WTC11 (cell line): ENCODE measurements at regions not wholly inside any gene's neighbourhood (a gene's known extent, or its start where the extent isn't known, plus 50 kb on each side); places are given as distances from the start of the nearest gene placed in this dataset.

Experiments
- ATAC-seq: fragments of 200-7000 bp; cut with Tn5 transposase; 2 replicates; pipeline ENCODE4 v1.10.0; 2021; ENCODE audit warnings: mild to moderate bottlenecking, moderate library complexity
- CTCF ChIA-PET: fragments of 300-600 bp; sonication (Branson Sonifier 250); formaldehyde crosslinking; loops from one replicate; lab custom pipeline; 2021; ENCODE audit warnings: antibody characterized with exemption; lab: Charles Lee
- POLR2A ChIA-PET: fragments of 350-600 bp; sonication (Branson Sonifier 250); formaldehyde crosslinking; loops from one replicate; lab custom pipeline; 2021; ENCODE audit warnings: antibody characterized with exemption; lab: Charles Lee
- DNase-seq: peaks from one replicate; pipeline ENCODE4 v3.0.0; 2021; ENCODE audit warnings: low spot score
- H3K27ac Mint-ChIP-seq: 2 replicates; pipeline ENCODE4 v1.8.0; 2021; ENCODE audit warnings: mixed read lengths
- H3K27me3 Mint-ChIP-seq: 2 replicates; pipeline ENCODE4 v1.8.0; 2021; ENCODE audit warnings: low read depth, mild to moderate bottlenecking, moderate library complexity, mixed read lengths
- H3K36me3 Mint-ChIP-seq: 2 replicates; pipeline ENCODE4 v1.8.0; 2021; ENCODE audit warnings: mixed read lengths
- H3K4me1 Mint-ChIP-seq: 2 replicates; pipeline ENCODE4 v1.8.0; 2022; ENCODE audit warnings: mixed read lengths
- H3K4me3 Mint-ChIP-seq: 2 replicates; pipeline ENCODE4 v1.8.0; 2021; ENCODE audit warnings: mild to moderate bottlenecking, moderate library complexity, mixed read lengths
- H3K9me3 Mint-ChIP-seq: 2 replicates; pipeline ENCODE4 v1.8.0; 2021; ENCODE audit warnings: mixed read lengths
- CREB1 ChIP-seq: sonication (generic); formaldehyde crosslinking; IDR thresholded peaks from 2 replicates; pipeline ENCODE4 v1.8.0; 2023; ENCODE audit warnings: mild to moderate bottlenecking, missing genetic modification reagents
- FOXP1 ChIP-seq: sonication (generic); formaldehyde crosslinking; IDR thresholded peaks from 2 replicates; pipeline ENCODE4 v1.8.0; 2022; ENCODE audit warnings: missing genetic modification reagents, mild to moderate bottlenecking, moderate library complexity, borderline replicate concordance
- ZNF219 ChIP-seq: sonication (generic); formaldehyde crosslinking; IDR thresholded peaks from 2 replicates; pipeline ENCODE4 v1.8.0; 2023; ENCODE audit warnings: missing genetic modification reagents, mild to moderate bottlenecking, borderline replicate concordance
- TF ChIP-seq, protein P1 (sequence below): fragments of 250-450 bp; sonication (Bioruptor Pico); IDR thresholded peaks from 2 replicates; pipeline ENCODE4 v1.8.0; 2021; ENCODE audit warnings: mild to moderate bottlenecking
- TF ChIP-seq, protein P2 (sequence below): sonication (generic); formaldehyde crosslinking; IDR thresholded peaks from 2 replicates; pipeline ENCODE4 v1.8.0; 2022; ENCODE audit warnings: mild to moderate bottlenecking, missing genetic modification reagents
- TF ChIP-seq, protein P3 (sequence below): sonication (generic); formaldehyde crosslinking; IDR thresholded peaks from 2 replicates; pipeline ENCODE4 v1.8.1; 2023; ENCODE audit warnings: mild to moderate bottlenecking, missing genetic modification reagents
- TF ChIP-seq, protein P4 (sequence below): sonication (generic); formaldehyde crosslinking; IDR thresholded peaks from 2 replicates; pipeline ENCODE4 v1.8.0; 2023; ENCODE audit warnings: mild to moderate bottlenecking, missing genetic modification reagents
- TF ChIP-seq, protein P5 (sequence below): sonication (generic); formaldehyde crosslinking; IDR thresholded peaks from 2 replicates; pipeline ENCODE4 v1.8.0; 2022; ENCODE audit warnings: missing genetic modification reagents
- TF ChIP-seq, protein P6 (sequence below): sonication (generic); formaldehyde crosslinking; IDR thresholded peaks from 2 replicates; pipeline ENCODE4 v1.8.0; 2022; ENCODE audit warnings: mild to moderate bottlenecking, missing genetic modification reagents

DNA sequence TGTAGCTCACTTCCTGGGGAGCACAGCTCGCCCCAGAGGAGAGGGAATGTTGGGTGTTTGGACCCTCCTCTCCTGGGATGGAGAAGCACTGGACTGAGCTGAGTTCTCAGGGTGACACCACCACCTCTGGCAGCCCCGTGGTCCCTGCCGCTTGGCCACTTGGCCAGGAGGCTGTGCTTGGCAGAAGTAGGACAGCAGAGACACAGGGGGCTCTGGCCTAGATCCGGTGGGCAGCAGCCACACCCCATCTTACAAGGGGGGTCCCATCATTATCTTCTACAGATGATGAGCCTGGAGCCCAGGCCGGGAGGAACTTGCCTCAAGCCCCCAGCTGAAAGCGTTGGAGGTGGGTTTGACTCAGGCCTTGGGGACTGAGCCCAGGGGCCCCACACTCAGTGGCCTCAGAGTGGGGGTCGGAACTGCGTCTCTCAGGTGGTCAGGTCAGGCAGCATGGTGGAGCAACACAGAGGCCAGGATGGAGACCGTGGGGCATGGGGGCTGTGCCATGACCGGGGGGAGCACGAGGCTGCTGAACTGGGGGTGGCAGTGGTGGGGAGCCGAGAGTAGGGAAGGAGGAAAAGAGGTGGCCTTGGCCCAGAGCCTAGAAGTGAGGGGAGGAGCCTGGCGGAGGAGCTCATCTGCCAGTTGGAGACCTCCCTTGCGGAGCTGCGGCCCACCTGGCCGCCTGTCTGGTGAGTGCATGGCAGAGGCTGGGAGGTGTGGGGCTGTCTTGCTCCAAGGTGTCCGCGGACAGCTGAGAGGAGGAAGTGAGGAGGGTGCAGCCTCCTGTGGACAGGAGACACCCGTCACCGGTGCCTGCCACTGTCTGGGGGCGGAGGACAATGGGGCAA is 63.6 kb upstream of the HDAC4 start:
- Mint-ChIP-seq H3K36me3 (no peaks in the 10 kb centered on the region), H3K27ac (no peak overlapping the region), H3K4me3 (no peak overlapping the region), H3K4me1 (no peaks in the 10 kb centered on the region), H3K9me3 (peaks cover 3% of the 10 kb centered on the region; the same call in 1 of the 2 replicates), H3K27me3 (no peaks in the 10 kb centered on the region; the same call in 1 of the 2 replicates)
- DNase-seq (no peak), ATAC-seq (no peak)
- TF ChIP-seq, protein P1, sequence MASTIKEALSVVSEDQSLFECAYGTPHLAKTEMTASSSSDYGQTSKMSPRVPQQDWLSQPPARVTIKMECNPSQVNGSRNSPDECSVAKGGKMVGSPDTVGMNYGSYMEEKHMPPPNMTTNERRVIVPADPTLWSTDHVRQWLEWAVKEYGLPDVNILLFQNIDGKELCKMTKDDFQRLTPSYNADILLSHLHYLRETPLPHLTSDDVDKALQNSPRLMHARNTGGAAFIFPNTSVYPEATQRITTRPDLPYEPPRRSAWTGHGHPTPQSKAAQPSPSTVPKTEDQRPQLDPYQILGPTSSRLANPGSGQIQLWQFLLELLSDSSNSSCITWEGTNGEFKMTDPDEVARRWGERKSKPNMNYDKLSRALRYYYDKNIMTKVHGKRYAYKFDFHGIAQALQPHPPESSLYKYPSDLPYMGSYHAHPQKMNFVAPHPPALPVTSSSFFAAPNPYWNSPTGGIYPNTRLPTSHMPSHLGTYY (CRISPR knock-in tag), result no peak
- no peak for TF ChIP-seq ZNF219 (CRISPR knock-in tag)
- TF ChIP-seq, protein P2, sequence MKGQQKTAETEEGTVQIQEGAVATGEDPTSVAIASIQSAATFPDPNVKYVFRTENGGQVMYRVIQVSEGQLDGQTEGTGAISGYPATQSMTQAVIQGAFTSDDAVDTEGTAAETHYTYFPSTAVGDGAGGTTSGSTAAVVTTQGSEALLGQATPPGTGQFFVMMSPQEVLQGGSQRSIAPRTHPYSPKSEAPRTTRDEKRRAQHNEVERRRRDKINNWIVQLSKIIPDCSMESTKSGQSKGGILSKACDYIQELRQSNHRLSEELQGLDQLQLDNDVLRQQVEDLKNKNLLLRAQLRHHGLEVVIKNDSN (CRISPR knock-in tag), result no peak
- TF ChIP-seq, protein P3, sequence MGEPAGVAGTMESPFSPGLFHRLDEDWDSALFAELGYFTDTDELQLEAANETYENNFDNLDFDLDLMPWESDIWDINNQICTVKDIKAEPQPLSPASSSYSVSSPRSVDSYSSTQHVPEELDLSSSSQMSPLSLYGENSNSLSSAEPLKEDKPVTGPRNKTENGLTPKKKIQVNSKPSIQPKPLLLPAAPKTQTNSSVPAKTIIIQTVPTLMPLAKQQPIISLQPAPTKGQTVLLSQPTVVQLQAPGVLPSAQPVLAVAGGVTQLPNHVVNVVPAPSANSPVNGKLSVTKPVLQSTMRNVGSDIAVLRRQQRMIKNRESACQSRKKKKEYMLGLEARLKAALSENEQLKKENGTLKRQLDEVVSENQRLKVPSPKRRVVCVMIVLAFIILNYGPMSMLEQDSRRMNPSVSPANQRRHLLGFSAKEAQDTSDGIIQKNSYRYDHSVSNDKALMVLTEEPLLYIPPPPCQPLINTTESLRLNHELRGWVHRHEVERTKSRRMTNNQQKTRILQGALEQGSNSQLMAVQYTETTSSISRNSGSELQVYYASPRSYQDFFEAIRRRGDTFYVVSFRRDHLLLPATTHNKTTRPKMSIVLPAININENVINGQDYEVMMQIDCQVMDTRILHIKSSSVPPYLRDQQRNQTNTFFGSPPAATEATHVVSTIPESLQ (CRISPR knock-in tag), result no peak
- POLR2A ChIA-PET, result no interaction called here
- CTCF ChIA-PET, result no interaction called here

DNA sequence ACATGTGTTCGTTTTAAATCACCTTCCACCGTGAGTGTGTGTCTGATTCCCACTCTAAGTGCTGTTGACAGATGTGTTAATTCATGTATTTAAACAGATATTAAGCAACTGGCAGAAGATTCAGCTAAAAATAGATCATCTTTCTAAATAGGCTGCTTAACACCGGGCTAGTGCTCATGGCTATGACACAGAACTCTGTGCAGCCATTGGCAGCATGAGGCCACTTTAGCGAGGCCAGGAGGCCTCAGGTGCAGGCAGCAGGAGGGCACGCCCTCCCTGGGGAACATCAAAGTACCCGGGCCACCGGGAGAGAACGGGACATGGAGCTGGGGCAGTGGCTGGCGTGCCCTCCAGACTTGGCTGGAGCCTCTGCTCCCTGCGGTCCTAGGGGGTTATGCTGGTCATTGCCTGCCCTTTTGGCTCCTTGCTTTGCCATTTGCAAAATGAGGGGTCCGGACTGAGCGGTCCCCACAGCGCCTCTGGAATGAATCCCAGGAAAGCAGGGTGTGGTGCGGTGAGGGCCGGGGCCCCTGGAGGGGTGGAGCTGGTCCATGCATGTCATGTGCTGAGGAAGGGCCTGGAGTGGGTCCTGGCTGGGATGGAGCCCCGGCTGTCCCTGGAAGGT is 62.8 kb upstream of the HDAC4 start:
- Mint-ChIP-seq H3K9me3 (no peaks in the 10 kb centered on the region), H3K27me3 (no peaks in the 10 kb centered on the region; the same call in 1 of the 2 replicates), H3K27ac (no peak overlapping the region), H3K4me1 (no peaks in the 10 kb centered on the region), H3K4me3 (no peak overlapping the region), H3K36me3 (no peaks in the 10 kb centered on the region)
- ATAC-seq, result no peak
- CTCF ChIA-PET, result no interaction called here
- DNase-seq, result no peak
- TF ChIP-seq, protein P4, sequence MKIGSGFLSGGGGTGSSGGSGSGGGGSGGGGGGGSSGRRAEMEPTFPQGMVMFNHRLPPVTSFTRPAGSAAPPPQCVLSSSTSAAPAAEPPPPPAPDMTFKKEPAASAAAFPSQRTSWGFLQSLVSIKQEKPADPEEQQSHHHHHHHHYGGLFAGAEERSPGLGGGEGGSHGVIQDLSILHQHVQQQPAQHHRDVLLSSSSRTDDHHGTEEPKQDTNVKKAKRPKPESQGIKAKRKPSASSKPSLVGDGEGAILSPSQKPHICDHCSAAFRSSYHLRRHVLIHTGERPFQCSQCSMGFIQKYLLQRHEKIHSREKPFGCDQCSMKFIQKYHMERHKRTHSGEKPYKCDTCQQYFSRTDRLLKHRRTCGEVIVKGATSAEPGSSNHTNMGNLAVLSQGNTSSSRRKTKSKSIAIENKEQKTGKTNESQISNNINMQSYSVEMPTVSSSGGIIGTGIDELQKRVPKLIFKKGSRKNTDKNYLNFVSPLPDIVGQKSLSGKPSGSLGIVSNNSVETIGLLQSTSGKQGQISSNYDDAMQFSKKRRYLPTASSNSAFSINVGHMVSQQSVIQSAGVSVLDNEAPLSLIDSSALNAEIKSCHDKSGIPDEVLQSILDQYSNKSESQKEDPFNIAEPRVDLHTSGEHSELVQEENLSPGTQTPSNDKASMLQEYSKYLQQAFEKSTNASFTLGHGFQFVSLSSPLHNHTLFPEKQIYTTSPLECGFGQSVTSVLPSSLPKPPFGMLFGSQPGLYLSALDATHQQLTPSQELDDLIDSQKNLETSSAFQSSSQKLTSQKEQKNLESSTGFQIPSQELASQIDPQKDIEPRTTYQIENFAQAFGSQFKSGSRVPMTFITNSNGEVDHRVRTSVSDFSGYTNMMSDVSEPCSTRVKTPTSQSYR (CRISPR knock-in tag), result no peak
- TF ChIP-seq CREB1 (no peak), FOXP1 (CRISPR knock-in tag) (no peak)
- TF ChIP-seq, protein P5, sequence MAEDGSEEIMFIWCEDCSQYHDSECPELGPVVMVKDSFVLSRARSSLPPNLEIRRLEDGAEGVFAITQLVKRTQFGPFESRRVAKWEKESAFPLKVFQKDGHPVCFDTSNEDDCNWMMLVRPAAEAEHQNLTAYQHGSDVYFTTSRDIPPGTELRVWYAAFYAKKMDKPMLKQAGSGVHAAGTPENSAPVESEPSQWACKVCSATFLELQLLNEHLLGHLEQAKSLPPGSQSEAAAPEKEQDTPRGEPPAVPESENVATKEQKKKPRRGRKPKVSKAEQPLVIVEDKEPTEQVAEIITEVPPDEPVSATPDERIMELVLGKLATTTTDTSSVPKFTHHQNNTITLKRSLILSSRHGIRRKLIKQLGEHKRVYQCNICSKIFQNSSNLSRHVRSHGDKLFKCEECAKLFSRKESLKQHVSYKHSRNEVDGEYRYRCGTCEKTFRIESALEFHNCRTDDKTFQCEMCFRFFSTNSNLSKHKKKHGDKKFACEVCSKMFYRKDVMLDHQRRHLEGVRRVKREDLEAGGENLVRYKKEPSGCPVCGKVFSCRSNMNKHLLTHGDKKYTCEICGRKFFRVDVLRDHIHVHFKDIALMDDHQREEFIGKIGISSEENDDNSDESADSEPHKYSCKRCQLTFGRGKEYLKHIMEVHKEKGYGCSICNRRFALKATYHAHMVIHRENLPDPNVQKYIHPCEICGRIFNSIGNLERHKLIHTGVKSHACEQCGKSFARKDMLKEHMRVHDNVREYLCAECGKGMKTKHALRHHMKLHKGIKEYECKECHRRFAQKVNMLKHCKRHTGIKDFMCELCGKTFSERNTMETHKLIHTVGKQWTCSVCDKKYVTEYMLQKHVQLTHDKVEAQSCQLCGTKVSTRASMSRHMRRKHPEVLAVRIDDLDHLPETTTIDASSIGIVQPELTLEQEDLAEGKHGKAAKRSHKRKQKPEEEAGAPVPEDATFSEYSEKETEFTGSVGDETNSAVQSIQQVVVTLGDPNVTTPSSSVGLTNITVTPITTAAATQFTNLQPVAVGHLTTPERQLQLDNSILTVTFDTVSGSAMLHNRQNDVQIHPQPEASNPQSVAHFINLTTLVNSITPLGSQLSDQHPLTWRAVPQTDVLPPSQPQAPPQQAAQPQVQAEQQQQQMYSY (CRISPR knock-in tag), result no peak
- TF ChIP-seq, protein P6, sequence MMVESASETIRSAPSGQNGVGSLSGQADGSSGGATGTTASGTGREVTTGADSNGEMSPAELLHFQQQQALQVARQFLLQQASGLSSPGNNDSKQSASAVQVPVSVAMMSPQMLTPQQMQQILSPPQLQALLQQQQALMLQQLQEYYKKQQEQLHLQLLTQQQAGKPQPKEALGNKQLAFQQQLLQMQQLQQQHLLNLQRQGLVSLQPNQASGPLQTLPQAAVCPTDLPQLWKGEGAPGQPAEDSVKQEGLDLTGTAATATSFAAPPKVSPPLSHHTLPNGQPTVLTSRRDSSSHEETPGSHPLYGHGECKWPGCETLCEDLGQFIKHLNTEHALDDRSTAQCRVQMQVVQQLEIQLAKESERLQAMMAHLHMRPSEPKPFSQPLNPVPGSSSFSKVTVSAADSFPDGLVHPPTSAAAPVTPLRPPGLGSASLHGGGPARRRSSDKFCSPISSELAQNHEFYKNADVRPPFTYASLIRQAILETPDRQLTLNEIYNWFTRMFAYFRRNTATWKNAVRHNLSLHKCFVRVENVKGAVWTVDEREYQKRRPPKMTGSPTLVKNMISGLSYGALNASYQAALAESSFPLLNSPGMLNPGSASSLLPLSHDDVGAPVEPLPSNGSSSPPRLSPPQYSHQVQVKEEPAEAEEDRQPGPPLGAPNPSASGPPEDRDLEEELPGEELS (CRISPR knock-in tag), result no peak
- POLR2A ChIA-PET, result no interaction called here
